Stimulated activated naive CD4-positive, alpha-beta T cell (primary cell): ENCODE measurements at regions not wholly inside any gene's neighbourhood (a gene's known extent, or its start where the extent isn't known, plus 50 kb on each side); places are given as distances from the start of the nearest gene placed in this dataset.

Experiments
- DNase-seq, 6 experiments: peaks; one replicate each; lab custom pipeline; 2025; lab: John Stamatoyannopoulos, UW

- no peak for DNase-seq
Observed at GRCh38 chr5:163622799-163623198, 117.4 kb downstream of the MAT2B start.

- DNase-seq = no peak
Observed at GRCh38 chr5:163623524-163623923, 118.1 kb downstream of the MAT2B start.

GRCh38 chr5:163623986-163624385 lies 118.6 kb downstream of the MAT2B start:
- no peak for DNase-seq

- DNase-seq = no peak
Observed at GRCh38 chr5:163624431-163624830, 119.0 kb downstream of the MAT2B start.

DNA sequence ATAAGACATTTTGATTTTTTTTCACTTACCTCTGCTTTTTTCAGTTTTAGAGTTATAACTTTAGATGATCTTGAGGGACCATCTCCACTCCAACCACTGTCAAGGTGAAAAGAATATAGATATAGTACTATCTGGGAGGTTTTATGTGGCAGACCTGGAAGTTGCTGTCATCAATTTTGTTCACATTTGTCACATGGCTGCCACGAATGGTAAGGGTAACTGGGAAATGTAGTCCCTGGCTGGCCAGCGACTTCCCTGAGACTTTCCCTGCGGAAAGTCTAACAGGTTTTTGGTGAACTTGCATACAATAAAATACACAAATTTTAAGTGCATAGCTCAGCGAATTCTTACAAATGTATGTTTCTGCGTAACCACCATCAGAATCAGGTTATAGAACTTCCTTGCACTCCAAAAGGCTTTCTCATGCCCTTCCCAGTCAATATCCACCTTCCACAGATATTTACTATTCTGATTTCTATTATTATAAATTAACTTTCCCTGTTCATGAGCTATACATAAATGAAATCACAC lies 121.5 kb downstream of the MAT2B start:
- DNase-seq = no peak

GRCh38 chr5:163631856-163632255 lies 126.4 kb downstream of the MAT2B start:
- no peak for DNase-seq

DNA sequence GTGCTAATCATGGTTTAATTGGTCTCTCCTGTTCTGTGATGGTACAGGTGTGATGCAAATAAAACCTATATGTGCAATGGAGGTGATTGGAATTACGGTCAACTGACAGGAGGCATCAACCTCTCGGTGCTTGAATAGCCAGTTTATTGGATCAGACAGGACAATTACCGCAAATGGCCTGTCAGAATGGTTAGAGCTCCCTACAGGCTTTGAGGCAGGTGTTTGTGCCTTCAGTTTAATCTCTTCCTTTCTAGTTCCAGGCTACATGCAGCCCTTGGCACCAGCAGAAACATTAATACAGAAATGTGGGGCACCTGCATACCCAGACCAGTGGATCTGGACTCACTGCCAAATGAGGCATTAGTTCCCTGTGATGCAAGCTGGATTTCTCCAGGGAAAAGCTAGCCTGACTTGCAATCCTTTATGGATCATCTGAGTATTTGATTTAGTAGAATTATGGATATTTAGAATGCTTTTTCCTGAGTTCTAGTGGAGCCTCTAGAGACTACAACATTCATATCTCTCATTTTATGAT lies 128.6 kb downstream of the MAT2B start:
- no peak for DNase-seq

GRCh38 chr5:163635631-163636030 lies 130.2 kb downstream of the MAT2B start:
- no peak for DNase-seq

- no peak for DNase-seq
Observed at GRCh38 chr5:163642904-163643303, 137.5 kb downstream of the MAT2B start.

DNA sequence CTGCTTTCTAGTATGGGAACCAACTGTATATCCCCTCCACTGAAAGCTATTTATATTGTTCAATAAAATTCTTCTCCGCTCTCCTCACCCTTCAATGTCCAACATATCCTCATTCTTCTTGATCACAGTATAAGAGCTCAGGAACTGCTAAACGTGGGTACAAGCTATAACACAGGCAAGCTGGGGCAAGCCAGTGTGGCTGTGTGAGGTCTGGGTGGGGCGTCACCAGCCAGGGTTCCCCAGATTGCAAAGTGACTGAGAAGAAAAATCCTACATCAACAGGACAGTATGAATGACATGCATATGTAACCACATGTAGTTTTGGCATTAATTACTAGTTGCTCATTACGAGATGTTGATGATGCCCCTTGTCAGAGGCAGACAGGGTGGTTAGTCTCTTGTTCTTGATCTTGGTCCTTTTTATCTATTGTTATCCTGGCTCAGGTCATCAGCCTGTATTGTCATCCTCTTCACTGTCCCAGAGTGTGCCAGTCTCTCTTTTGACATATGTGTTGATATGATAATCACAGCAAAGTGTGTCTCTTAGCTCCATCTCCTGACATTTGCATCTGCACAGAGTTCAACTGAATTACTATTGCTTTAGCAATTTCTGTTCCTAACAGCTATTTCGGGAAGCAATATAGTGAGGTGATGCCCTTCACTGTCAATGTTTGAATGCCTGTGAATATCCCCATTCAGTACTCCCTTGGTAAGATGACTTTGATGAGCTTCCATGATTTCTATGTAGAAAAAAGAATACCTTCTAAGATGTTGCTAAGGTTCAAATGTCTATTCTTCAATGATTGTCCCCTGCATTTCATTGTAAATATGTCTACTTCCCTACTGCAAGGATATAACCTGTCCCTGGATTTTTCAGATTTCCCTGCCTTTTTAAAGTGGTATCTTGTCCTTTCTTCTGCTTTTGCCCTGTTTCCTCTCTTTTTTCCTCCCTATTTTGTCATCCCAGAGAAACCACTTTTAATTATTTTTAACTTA lies 140.3 kb downstream of the MAT2B start:
- DNase-seq = no peak

DNA sequence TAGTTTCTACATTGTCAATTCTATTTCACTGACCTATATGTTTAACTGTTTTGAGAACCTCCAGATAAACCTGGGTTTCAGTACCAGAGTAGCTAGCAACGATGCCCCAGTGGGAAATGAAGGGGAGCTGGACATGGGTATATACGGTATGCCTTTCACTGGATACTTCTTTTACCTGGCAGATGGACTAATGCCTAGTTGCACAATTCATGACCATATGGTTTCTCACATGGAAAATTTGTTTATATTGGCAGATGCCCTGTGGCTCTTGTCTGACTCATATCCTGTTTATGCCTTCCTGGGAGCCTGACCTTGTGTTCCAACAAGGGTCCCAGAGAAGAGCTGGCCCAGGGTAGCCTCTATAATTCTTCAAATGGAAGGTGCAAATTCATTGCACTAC lies 144.1 kb downstream of the MAT2B start:
- DNase-seq = no peak

- DNase-seq = no peak
Observed at GRCh38 chr5:163653526-163653925, 148.1 kb downstream of the MAT2B start.

DNA sequence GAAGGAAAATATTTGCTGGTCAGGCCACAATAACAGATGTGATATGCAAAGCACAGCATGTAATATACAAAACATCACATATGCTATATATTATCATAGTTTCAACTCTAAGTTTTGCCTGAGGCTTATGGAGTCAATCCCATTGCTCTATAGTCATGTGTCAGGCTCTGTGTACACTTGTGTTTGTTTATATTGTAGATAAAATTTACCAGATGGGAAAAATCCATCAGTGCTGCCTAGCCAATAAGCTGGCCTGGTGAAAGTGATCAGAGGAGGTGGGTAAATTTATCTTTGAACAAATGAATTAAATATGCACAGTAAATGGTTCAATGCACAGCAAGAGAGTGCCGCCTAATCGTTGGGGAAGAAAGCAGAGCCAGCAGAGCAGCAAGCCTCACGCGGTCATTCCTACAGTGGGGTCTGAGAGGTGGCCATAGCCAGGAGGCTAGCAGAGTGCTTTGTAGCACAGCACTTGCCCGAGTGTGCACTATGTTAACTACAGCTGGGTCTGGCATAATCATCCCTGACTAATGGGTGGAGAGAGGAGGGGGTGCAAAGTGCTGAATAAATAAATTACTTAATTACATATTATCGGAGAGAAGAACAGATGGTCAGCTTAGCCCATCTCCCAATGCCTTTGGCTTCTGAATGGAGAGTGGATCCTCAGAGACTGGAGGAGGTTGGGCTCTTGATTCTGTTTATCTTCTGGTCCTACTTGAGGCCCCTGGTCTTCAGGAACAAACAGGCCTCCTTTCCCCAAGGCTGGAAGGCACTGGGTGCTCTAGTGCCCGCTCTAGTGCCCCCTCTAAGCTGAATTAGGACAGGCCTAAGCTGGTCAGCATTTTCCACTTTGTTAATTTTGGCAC lies 153.5 kb downstream of the MAT2B start:
- no peak for DNase-seq

- no peak for DNase-seq
Observed at GRCh38 chr5:163659568-163659902, 154.1 kb downstream of the MAT2B start.

DNA sequence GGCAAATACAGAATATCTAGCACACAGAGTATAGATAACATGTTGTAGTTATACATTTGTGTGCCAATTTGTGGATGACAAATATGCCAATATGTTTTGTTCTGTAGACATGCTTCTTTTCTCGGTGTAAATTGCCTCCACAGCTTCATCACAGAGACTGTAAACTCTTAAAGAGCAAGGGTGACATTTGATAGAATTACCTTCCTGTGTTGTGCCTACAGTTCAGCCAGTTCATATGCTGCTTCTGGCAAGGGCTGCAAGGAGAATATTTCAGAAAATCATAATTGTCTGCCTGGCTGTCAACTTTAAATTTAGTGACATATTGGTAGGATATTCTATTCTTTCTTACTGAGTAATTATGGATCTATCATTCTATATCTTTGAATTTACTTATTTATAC lies 155.1 kb downstream of the MAT2B start:
- DNase-seq = no peak

DNA sequence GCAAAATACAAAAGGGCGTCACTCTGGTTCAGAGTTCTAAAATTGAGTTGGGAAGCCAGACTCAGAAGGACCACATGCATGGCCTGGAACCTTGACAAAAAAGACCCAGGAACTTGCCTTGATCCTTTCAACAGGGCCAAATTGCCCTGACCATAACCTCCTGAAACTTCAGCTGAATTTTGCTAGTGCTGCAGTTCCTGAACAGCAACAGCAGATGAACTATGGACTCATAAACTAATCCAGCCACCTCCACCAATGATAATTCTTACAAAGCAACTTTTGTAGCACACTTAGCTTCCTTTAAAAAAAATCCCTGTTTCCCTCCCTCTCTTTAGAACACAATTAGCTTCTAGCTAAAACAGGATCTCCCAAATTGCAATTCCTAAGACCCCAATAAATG lies 155.9 kb downstream of the MAT2B start:
- no peak for DNase-seq

- DNase-seq = no peak
Observed at GRCh38 chr5:163670036-163670435, 164.6 kb downstream of the MAT2B start.

DNA sequence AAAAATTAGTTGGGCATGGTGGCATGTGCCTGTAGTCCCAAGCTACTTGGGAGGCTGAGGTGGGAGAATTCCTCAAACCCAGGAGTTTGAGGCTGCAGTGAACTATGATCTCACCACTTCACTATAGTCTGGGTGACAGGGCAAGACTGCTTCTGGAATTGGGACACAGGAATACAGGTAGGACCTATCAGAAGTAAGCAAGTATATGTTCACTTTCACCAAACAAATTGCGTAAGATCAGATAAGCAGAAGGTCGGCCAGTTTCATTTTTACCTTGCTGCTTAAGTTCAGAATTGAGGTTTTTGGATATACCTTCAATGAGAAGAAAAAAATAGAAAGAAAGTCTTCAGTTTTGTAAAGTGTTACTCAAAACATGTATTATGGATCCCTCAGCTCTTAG lies 171.7 kb downstream of the MAT2B start:
- DNase-seq = no peak

- no peak for DNase-seq
Observed at GRCh38 chr5:163682234-163682633, 176.8 kb downstream of the MAT2B start.

DNA sequence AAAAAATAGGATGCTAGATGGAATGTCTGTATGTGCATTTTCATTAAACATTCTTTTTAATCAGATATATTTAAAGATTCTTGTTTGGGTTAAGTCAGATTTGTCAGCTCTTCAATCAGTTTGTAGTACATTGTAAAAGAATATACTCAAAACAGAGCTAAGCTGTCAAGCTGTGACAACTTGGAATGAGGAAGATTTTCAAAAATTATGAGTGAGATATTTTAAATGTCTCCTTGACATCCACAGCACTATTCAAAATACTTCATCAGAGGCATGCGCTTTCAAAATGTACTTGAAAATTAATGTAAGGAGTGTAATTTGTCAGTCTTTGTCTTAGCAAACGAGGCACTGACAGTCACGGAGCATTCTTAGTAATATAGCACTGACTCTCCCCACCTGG lies 182.0 kb downstream of the MAT2B start:
- no peak for DNase-seq

GRCh38 chr5:163692091-163692490 lies 186.7 kb downstream of the MAT2B start:
- DNase-seq = no peak

DNA sequence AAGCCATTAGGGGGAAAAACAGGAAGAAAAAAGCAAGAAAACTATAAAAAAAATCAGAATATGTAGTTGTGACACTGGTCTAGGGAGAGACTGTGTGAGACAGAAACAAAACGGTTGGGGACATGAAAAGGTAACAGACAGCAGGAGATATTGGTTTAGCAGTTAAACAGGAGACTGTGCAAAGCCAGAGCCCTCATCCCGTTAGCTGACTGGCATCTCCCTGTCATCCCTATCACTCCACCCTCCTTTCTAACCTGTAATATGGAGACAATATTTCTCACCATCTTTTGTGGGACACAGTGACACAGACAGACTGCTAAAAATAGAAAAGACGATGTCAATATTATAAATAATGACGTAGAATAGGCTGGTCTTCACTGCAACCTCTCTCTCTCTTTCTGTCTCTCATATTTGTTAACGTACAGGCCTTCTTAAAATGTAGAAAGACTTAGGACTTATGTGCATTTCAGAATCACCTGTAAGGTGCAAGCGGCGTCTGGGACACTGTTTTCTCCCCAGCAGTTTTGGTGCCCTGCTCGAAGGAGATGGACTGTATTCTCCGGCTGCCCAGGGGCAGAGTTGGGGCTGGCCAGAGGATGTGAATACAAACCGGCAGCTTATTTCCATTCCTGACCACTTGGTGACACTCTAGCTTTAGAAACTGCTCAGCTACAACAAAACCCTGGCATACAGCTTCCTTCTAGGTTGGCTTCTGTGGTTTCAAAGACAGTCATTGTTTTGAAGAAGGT lies 190.6 kb downstream of the MAT2B start:
- DNase-seq = no peak
